HEK293T (cell line): ENCODE measurements at regions not wholly inside any gene's neighbourhood (a gene's known extent, or its start where the extent isn't known, plus 50 kb on each side); places are given as distances from the start of the nearest gene placed in this dataset.

Experiments used
- CTCF ChIA-PET: fragments of 350-600 bp; formaldehyde crosslinking; extraction: SDS; loops from one replicate; lab custom pipeline; 2021; ENCODE audit warnings: antibody characterized with exemption, inconsistent platforms; lab: Yijun Ruan, JAX
- POLR2A ChIA-PET: fragments of 350-600 bp; formaldehyde crosslinking; extraction: SDS; loops from one replicate; lab custom pipeline; 2020; ENCODE audit warnings: antibody characterized with exemption, inconsistent platforms; lab: Yijun Ruan, JAX
- DNase-seq: peaks from one replicate; pipeline ENCODE4 v3.0.0; 2012; ENCODE audit warnings: mixed read lengths; ENCODE audit errors: extremely low spot score
- ARNT ChIP-seq: fragments of 450-650 bp; IDR thresholded peaks from 2 replicates; pipeline ENCODE4 v1.6.1; 2017; ENCODE audit warnings: mild to moderate bottlenecking
- BHLHE40 ChIP-seq: fragments of 450-650 bp; IDR thresholded peaks from 2 replicates; pipeline ENCODE4 v1.6.1; 2016; ENCODE audit warnings: mild to moderate bottlenecking, moderate library complexity, borderline replicate concordance
- CTBP1 ChIP-seq: fragments of 450-650 bp; IDR thresholded peaks from 2 replicates; pipeline ENCODE4 v1.6.1; 2016; ENCODE audit warnings: borderline replicate concordance
- ELF4 ChIP-seq: fragments of 450-650 bp; IDR thresholded peaks from 2 replicates; pipeline ENCODE4 v1.6.1; 2017; ENCODE audit warnings: antibody characterized with exemption
- FOXA1 ChIP-seq: fragments of 450-650 bp; IDR thresholded peaks from 2 replicates; pipeline ENCODE4 v1.6.1; 2016; ENCODE audit warnings: mild to moderate bottlenecking
- FOXK2 ChIP-seq: fragments of 450-650 bp; IDR thresholded peaks from 2 replicates; pipeline ENCODE4 v1.6.1; 2016; ENCODE audit warnings: mild to moderate bottlenecking
- FOXM1 ChIP-seq: fragments of 450-650 bp; IDR thresholded peaks from 2 replicates; pipeline ENCODE4 v1.6.1; 2017; ENCODE audit warnings: mild to moderate bottlenecking, borderline replicate concordance
- HDGF ChIP-seq: fragments of 450-650 bp; IDR thresholded peaks from 2 replicates; pipeline ENCODE4 v1.6.1; 2017; ENCODE audit warnings: antibody characterized with exemption, borderline replicate concordance
- L3MBTL2 ChIP-seq: fragments of 450-650 bp; conservative IDR thresholded peaks from 2 replicates; pipeline ENCODE4 v1.6.1; 2016; ENCODE audit warnings: mild to moderate bottlenecking
- LEF1 ChIP-seq: fragments of 450-650 bp; IDR thresholded peaks from 2 replicates; pipeline ENCODE4 v1.6.1; 2017; ENCODE audit warnings: mild to moderate bottlenecking, borderline replicate concordance
- NFRKB ChIP-seq: fragments of 450-650 bp; IDR thresholded peaks from 2 replicates; pipeline ENCODE4 v1.6.1; 2016; ENCODE audit warnings: mild to moderate bottlenecking, moderate library complexity
- SP1 ChIP-seq: fragments of 450-650 bp; IDR thresholded peaks from 2 replicates; pipeline ENCODE4 v1.6.1; 2017
- SUZ12 ChIP-seq: fragments of 450-650 bp; IDR thresholded peaks from 2 replicates; pipeline ENCODE4 v1.6.1; 2016; ENCODE audit warnings: mild to moderate bottlenecking
- TARDBP ChIP-seq: fragments of 450-650 bp; IDR thresholded peaks from 2 replicates; pipeline ENCODE4 v1.6.1; 2016
- ZNF384 ChIP-seq: fragments of 450-650 bp; IDR thresholded peaks from 2 replicates; pipeline ENCODE4 v1.6.1; 2016
- TF ChIP-seq, protein P1 (sequence below): fragments of 450-650 bp; IDR thresholded peaks from 2 replicates; pipeline ENCODE4 v1.6.1; 2016

DNA sequence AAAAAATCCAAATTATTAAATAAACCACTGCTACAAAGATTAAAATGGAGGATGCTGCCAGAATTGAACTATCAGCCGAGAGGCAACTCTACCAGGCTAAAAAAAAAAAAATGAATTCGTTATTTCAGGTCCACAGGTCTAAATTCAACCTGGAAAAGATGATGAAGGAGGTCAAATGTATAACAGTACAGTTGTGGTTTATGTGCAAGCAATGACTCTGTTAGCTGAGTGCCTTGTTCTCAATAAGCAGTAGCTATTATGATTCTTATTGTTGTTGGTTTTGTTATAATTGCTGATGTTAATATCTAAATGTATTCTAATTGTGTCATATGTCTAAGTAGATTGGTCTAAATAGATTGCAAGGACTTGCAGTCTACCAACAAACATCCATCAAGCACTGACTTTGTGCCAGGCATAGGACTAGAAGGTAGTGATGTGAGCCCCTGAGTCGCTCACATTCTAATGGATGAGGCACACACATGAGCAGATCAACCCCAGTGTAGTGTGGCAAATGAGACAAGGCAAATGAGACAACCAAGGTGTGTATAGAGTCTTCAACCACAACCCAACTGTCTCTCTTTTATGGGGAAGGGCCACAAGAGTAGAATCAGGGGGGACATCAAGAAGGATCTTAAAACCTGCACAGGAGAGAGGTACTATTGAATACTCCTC, 77.0 kb upstream of the PLEKHG7 start:
- DNase-seq: no peak
- ChIA-PET POLR2A (no interaction called here), CTCF (no interaction called here)
- no peak for TF ChIP-seq FOXK2
- TF ChIP-seq L3MBTL2: no peak
- TF ChIP-seq ZNF384: no peak
- TF ChIP-seq SUZ12: no peak
- TF ChIP-seq, protein P1, sequence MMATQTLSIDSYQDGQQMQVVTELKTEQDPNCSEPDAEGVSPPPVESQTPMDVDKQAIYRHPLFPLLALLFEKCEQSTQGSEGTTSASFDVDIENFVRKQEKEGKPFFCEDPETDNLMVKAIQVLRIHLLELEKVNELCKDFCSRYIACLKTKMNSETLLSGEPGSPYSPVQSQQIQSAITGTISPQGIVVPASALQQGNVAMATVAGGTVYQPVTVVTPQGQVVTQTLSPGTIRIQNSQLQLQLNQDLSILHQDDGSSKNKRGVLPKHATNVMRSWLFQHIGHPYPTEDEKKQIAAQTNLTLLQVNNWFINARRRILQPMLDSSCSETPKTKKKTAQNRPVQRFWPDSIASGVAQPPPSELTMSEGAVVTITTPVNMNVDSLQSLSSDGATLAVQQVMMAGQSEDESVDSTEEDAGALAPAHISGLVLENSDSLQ: no peak
- TF ChIP-seq NFRKB: no peak
- no peak for TF ChIP-seq FOXM1
- no peak for TF ChIP-seq FOXA1
- TF ChIP-seq LEF1: no peak
- no peak for TF ChIP-seq BHLHE40
- no peak for TF ChIP-seq HDGF
- TF ChIP-seq ARNT: no peak
- TF ChIP-seq TARDBP: no peak
- no peak for TF ChIP-seq CTBP1
- no peak for TF ChIP-seq SP1
- TF ChIP-seq ELF4: no peak

DNA sequence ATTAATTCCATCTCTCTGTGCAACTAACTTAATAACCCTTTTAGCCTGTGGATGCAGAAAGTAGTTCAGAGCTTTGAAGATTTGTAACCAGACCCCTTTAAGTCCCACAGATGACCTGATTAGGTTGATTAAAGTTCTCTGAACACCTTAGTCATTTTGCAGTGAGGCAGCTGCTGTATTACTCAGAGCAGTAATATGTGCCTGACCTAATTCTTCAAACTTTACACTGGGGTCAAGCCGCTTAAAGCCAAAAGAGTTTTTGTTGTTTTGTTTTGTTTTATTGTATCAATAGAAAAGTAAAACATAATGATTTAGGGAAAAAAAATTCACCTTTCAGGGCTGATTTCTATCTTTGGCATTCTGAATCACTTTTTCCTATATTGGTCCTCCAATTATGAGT, 78.6 kb upstream of the PLEKHG7 start:
- TF ChIP-seq BHLHE40 (no peak), FOXM1 (no peak), LEF1 (no peak), NFRKB (no peak), ZNF384 (no peak)
- TF ChIP-seq, protein P1: no peak
- ChIA-PET POLR2A (no interaction called here), CTCF (no interaction called here)
- no peak for DNase-seq

DNA sequence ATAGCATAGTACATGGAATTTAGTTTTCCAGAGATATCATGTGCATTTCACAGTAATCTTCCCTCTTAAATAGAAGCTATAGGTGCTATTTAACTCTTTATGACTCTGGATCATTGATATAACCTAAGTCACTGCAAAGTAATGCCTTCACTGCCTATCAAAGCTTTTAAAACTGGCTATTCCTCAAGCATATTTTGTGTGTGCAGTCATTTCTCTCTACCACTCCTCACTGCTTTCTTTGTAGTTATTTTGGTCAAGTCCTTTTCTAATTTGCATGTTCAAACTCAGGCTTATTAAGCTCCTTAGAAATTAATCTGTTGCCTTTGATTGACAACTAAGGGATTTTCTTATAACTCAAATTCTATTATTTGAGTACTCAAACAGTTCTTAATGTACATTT, 79.4 kb upstream of the PLEKHG7 start:
- CTCF ChIA-PET: no interaction called here
- DNase-seq: no peak
- POLR2A ChIA-PET: no interaction called here
- TF ChIP-seq BHLHE40: no peak
- TF ChIP-seq HDGF: no peak
- TF ChIP-seq CTBP1: no peak
- no peak for TF ChIP-seq FOXA1
- no peak for TF ChIP-seq ZNF384
- TF ChIP-seq LEF1: no peak
- no peak for TF ChIP-seq ELF4
- no peak for TF ChIP-seq SP1
- TF ChIP-seq FOXK2: no peak
- TF ChIP-seq L3MBTL2: no peak
- TF ChIP-seq, protein P1: no peak
- TF ChIP-seq SUZ12: no peak
- no peak for TF ChIP-seq FOXM1
- no peak for TF ChIP-seq TARDBP
- no peak for TF ChIP-seq ARNT
- TF ChIP-seq NFRKB: no peak

DNA sequence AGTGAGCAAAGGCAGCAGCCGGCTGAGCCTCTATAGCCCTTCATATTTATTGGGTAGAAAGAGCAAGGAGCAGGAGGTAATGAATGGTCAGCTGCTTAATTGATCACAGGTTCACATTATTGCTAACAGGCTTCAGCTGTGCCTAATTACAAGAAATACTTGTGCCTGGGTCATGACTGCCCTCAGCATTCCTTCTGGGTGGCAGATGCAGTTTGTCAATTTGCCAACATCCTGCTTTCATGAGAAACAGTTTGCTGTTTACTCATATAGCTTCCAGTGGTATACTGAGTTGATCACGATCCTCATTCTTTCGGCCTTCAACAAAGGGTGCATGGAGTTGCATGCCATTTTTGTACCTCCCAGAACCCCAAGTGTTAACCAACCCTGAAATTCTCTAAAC, 81.0 kb upstream of the PLEKHG7 start:
- ChIA-PET POLR2A (no interaction called here), CTCF (no interaction called here)
- no peak for TF ChIP-seq CTBP1
- TF ChIP-seq, protein P1: no peak
- TF ChIP-seq BHLHE40: no peak
- no peak for DNase-seq

DNA sequence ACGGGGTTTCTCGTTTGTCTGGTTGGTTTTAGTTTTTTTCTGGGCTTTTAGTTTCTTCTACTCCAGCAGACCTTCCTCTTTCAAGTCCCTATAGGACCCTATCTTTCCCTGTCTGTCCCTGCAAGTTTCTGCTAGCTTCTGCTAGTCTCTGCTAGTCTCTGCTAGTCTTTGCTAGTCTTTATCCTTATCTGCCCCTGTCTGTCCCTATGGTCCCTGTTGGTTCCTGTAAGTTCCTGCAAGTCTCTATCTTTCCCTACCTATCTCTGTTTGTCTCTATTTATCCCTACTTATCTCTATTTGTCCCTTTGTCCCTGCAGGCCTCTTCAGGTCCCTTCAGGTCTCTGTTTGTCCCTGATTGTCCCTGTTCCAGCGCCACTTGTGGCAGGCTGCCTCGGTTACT, 81.5 kb upstream of the PLEKHG7 start:
- POLR2A ChIA-PET: no interaction called here
- CTCF ChIA-PET: no interaction called here
- TF ChIP-seq SP1 (no peak), NFRKB (no peak), SUZ12 (no peak), ZNF384 (no peak), LEF1 (no peak), FOXA1 (no peak), FOXM1 (no peak), TARDBP (no peak), CTBP1 (no peak), ELF4 (no peak), L3MBTL2 (no peak), BHLHE40 (no peak), HDGF (no peak), FOXK2 (no peak), ARNT (no peak)
- TF ChIP-seq, protein P1: no peak
- DNase-seq: no peak
